ENCODE measurements at regions not wholly inside any gene's neighbourhood (a gene's known extent, or its start where the extent isn't known, plus 50 kb on each side); places are given as distances from the start of the nearest gene placed in this dataset.
A peak's percentile ranks its signal among the peaks of the same experiment; 100 is the strongest.
"Not testable (repeated sequence)": the region's sequence is repeated elsewhere in the genome, so short reads cannot be mapped to it uniquely, and the experiment has no call there.

GRCh38 chr13:109326601-109327000, 459.8 kb downstream of the IRS2 start:
- DNase-seq (ENCODE audit: low spot score): no peak

GRCh38 chr13:109323338-109323737, 463.0 kb downstream of the IRS2 start:
- no peak for DNase-seq (ENCODE audit: low spot score)

DNA sequence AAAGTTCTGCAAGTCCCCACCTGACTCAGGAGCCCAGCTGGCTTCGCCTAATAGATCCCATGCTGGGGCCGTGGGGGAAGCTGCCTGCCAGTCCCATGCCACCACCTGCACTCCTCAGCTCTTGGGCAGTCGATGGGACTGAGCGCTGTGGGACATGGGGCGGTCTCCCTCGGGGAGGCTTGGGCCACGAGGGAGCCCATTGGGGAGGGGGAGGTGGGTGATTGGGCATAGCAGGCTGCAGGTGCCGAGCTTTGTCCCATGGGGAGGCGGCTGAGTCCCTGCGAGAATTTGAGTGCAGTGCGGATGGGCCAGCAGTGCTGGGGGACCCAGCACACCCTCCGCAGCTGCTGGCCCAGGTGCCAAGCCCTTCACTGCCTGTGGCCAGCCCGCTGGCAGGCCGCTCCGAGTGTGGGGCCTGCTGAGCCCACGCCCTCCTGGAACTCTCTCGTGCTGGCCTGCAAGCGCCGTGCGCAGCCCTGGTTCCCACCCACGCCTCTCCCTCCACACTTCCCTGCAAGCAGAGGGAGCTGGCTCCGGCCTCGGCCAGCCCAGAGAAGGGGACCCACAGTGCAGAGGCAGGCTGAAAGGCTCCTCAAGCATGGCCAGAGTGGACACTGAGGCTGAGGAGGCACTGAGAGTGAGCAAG, 467.3 kb downstream of the IRS2 start:
- DNase-seq (ENCODE audit: low spot score): no peak

DNA sequence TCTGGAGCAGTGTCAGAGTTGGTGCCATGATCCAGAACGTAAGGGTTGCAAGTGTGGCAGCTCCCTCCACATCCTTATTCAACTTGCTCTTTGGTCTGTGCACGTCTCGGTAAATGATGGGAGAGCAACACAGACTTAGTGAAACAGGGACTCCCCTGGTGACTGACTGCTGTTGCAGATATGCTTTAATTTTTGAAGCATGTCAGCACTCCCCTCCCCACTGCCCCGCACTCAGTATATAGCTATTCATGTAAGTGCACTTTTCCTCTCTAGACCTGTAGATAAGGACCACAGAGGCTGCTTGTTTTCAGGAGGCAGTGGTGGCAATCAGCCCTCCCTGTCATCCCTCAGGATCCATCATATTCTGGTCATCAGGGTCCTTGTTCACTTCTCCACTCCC, 470.9 kb downstream of the IRS2 start:
- no peak for DNase-seq (ENCODE audit: low spot score)

- DNase-seq (ENCODE audit: low spot score): no peak
These were observed 472.3 kb downstream of the IRS2 start for GRCh38 chr13:109314101-109314500.

DNA sequence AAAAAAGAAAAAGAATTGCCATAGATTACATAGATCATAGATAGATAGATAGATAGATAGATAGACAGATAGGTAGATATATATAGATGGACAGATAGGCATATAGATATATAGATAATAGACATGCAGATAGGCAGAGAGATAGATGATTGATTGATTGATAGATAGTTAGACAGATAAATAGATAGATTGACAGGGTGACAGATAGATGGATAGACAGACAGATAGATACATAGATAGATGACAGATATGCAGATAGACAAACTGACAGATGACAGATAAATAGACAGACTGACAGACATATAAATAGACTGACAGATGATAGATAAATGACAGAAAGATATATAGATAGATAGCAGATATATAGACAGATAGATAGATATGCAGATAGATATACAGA, 474.0 kb downstream of the IRS2 start:
- no peak for DNase-seq (ENCODE audit: low spot score)

GRCh38 chr13:109311431-109311976, 474.9 kb downstream of the IRS2 start:
- not testable (repeated sequence) for DNase-seq (ENCODE audit: low spot score)

- no peak for DNase-seq (ENCODE audit: low spot score)
These were observed 476.6 kb downstream of the IRS2 start for GRCh38 chr13:109309625-109310363.

- DNase-seq (ENCODE audit: low spot score): no peak
These were observed 479.4 kb downstream of the IRS2 start for GRCh38 chr13:109307027-109307426.

DNA sequence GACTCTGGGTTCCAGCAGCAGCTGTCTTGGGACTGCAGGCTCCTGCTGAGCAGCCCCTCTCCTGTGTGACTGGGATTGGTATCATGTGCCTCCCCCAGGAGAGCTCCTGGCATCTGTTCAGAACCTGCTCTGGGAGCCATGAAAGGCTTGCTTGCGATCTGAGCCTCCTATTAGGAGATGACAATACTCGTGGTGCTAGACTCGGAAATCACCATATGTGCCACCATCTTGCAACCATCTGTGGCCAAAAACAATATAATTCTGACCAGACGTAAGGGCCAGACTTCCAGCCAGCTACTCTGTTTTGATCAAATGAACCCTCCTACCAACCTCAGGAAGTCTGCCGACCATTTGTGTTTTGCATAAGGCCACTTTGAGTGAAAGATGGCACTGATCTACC, 484.7 kb downstream of the IRS2 start:
- DNase-seq (ENCODE audit: low spot score): no peak

DNA sequence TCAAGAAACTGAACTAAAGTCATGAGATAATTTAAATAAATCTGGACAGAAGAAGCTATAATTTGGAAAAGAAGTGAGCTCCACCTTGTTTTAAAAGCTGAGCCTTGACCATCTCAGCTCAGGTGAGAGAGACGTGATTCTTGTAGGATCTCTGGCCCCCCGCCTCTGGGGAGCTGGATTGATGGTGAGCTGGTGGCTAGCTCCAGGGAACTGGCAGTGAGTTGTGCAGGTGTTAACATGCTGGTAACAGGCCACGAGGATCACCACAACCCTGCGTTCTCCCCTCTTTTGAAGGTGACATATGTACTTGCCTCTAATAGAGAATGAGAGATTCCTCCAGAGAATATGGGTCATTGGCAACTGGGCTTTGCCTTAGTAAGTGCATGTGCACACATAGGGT, 485.1 kb downstream of the IRS2 start:
- no peak for DNase-seq (ENCODE audit: low spot score)

GRCh38 chr13:109297628-109298027, 488.8 kb downstream of the IRS2 start:
- no peak for DNase-seq (ENCODE audit: low spot score)

DNA sequence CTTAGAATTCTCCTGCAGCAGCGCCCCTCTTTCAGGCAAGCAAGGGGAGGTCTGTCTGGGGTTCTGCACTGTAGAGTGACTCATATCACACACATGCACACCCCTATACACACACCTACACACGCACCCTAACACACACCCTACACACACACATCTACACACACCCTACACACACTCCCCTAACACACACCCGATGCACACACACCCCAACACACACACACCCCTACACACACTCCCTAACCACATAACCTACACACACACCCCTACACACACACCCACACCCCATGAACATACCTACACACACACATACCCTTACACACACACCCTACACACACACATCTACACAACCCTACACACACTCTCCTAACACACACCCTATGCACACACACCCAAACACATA, 493.2 kb downstream of the IRS2 start:
- no peak for DNase-seq (ENCODE audit: low spot score)

- no peak for DNase-seq (ENCODE audit: low spot score)
These were observed 498.2 kb downstream of the IRS2 start for GRCh38 chr13:109288151-109288709.

DNA sequence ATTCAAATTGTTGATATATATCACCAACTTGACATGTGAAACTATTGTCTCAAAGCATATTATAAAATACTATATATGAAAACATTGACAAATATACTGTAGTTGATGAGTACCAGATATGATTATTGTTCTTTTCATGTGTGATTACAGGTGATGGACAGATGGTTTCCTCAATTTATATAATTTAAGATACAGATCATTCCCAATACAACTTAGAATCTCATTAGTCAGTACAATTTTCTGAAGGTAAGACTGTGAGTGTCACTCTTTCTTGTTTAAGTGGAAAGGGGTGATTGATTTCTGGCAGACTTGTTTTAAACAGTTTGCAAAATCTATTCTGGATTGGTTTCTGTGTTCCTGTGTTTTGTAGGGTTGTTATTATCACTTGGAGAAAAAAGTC, 498.8 kb downstream of the IRS2 start:
- DNase-seq (ENCODE audit: low spot score): no peak

GRCh38 chr13:109285586-109285985, 500.8 kb downstream of the IRS2 start:
- no peak for DNase-seq (ENCODE audit: low spot score)

- no peak for DNase-seq (ENCODE audit: low spot score)
These were observed 504.3 kb downstream of the IRS2 start for GRCh38 chr13:109281903-109282635.

GRCh38 chr13:109281017-109281902, 505.1 kb downstream of the IRS2 start:
- no peak for DNase-seq (ENCODE audit: low spot score)

GRCh38 chr13:109276261-109276660, 510.1 kb downstream of the IRS2 start:
- DNase-seq (ENCODE audit: low spot score): no peak

- DNase-seq (ENCODE audit: low spot score): peak; percentile 7
These were observed 510.5 kb downstream of the IRS2 start for GRCh38 chr13:109275852-109276251.

GRCh38 chr13:109275139-109275745, 511.1 kb downstream of the IRS2 start:
- no peak for DNase-seq (ENCODE audit: low spot score)

All from H4 (cell line).